ENCODE measurements at regions not wholly inside any gene's neighbourhood (a gene's known extent, or its start where the extent isn't known, plus 50 kb on each side); places are given as distances from the start of the nearest gene placed in this dataset.

DNA sequence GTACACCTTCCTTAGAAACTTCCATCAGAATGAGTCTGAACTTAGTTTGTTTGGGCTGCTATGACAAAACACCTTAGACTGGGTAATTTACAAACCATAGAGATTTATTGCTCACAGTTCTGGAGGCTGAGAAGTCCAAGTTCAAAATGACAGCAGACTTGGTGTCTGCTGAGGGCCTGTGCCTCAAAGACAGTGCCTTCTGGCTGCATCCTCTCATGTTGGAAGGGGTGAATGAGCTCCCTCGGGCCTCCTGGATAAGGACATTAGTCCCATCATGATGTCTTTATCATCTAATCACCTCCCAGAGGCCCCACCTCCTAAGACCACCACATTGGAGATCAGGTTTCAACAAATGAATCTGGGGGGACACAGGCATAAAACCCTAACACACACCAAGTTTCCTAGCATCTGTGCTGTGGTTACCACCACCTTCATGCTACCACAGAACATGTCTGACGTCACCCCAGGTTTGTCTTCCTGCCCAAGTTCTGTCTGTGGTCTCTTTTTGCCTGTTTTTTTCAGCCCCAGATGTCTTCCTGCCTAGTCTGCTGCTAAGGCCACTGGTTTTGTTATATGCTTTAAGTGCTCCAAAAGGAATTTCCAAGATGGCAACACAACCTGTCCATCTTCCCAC, 150.9 kb upstream of the COBL start:
- CTCF ChIA-PET = no interaction called here
- POLR2A ChIA-PET = no interaction called here
- DNase-seq (ENCODE audit: extremely low spot score) = no peak
- TF ChIP-seq, protein P1, sequence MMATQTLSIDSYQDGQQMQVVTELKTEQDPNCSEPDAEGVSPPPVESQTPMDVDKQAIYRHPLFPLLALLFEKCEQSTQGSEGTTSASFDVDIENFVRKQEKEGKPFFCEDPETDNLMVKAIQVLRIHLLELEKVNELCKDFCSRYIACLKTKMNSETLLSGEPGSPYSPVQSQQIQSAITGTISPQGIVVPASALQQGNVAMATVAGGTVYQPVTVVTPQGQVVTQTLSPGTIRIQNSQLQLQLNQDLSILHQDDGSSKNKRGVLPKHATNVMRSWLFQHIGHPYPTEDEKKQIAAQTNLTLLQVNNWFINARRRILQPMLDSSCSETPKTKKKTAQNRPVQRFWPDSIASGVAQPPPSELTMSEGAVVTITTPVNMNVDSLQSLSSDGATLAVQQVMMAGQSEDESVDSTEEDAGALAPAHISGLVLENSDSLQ (IDR thresholded peaks at IDR 0.05) = no peak

- no peak for TF ChIP-seq CTBP1 (IDR thresholded peaks at IDR 0.05; ENCODE audit: borderline replicate concordance)
- TF ChIP-seq SP1 (IDR thresholded peaks at IDR 0.05) = no peak
- TF ChIP-seq ARNT (IDR thresholded peaks at IDR 0.05) = no peak
- no peak for TF ChIP-seq ZNF384 (IDR thresholded peaks at IDR 0.05)
- no peak for DNase-seq (ENCODE audit: extremely low spot score)
- ChIA-PET CTCF (interaction anchor here (0.6 to 0.7 kb wide), 3 partner anchors 16 to 481 kb away, joined by 3 to 4 read pairs (median 3); no protein-coding TSS in a partner anchor), POLR2A (no interaction called here)
Measured at GRCh38 chr7:51459809-51460208, 143.2 kb upstream of the COBL start.

DNA sequence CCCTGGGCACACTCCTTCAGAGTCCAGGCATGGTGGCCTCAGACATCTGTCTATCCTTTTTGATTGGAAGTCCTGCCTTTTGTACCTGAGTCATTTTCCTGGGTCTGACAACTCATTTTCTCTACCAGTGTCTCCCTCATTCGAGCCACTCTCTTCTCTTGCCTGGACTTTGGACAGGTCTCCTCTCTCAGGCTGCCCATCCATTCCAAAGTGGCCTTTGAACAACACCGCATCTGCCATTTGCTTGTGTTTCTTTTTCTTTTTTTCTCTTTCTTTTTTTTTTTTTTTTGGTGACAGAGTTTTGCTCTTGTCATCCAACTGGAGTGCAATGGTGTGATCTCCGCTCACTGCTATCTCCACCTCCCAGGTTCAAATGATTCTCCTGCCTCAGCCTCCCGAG, 142.1 kb upstream of the COBL start:
- TF ChIP-seq FOXM1 (IDR thresholded peaks at IDR 0.05; ENCODE audit: borderline replicate concordance) = no peak
- TF ChIP-seq ELF4 (IDR thresholded peaks at IDR 0.05) = no peak
- no peak for TF ChIP-seq CTBP1 (IDR thresholded peaks at IDR 0.05; ENCODE audit: borderline replicate concordance)
- TF ChIP-seq LEF1 (IDR thresholded peaks at IDR 0.05; ENCODE audit: borderline replicate concordance) = no peak
- no peak for TF ChIP-seq TARDBP (IDR thresholded peaks at IDR 0.05)
- TF ChIP-seq NFRKB (IDR thresholded peaks at IDR 0.05) = no peak
- TF ChIP-seq SP1 (IDR thresholded peaks at IDR 0.05) = no peak
- no peak for TF ChIP-seq L3MBTL2 (conservative IDR thresholded peaks at IDR 0.05)
- no peak for TF ChIP-seq SUZ12 (IDR thresholded peaks at IDR 0.05)
- TF ChIP-seq, protein P1 (IDR thresholded peaks at IDR 0.05) = no peak
- no peak for TF ChIP-seq FOXA1 (IDR thresholded peaks at IDR 0.05)
- no peak for TF ChIP-seq HDGF (IDR thresholded peaks at IDR 0.05; ENCODE audit: borderline replicate concordance)
- no peak for TF ChIP-seq FOXK2 (IDR thresholded peaks at IDR 0.05)
- no peak for TF ChIP-seq ZNF384 (IDR thresholded peaks at IDR 0.05)
- no peak for TF ChIP-seq ARNT (IDR thresholded peaks at IDR 0.05)
- no peak for TF ChIP-seq BHLHE40 (IDR thresholded peaks at IDR 0.05; ENCODE audit: borderline replicate concordance)
- no peak for DNase-seq (ENCODE audit: extremely low spot score)
- ChIA-PET CTCF (no interaction called here), POLR2A (no interaction called here)

DNA sequence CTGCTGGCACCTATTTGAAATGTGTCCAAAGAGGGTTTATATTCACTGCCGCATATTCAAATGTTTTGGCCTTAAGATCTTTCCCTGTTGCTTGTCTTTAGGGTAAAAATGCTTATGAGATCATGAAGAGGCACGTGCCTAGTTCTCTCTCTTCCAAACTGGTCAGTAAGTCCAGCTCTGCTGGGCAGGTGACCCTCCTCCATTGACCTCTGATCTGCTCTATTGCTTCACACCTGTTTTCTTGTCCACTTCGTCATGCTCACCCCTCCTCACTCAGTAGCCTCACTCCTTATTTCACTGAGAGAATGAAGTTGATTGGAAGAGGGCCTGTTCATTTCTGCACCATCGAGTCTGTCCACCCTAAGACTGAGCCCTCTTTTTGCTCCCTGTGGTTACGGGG, 140.5 kb upstream of the COBL start:
- DNase-seq (ENCODE audit: extremely low spot score) = no peak
- TF ChIP-seq ELF4 (IDR thresholded peaks at IDR 0.05) (no peak), NFRKB (IDR thresholded peaks at IDR 0.05) (no peak), TARDBP (IDR thresholded peaks at IDR 0.05) (no peak), FOXK2 (IDR thresholded peaks at IDR 0.05) (no peak), HDGF (IDR thresholded peaks at IDR 0.05; ENCODE audit: borderline replicate concordance) (no peak), FOXM1 (IDR thresholded peaks at IDR 0.05; ENCODE audit: borderline replicate concordance) (no peak), SUZ12 (IDR thresholded peaks at IDR 0.05) (no peak), FOXA1 (IDR thresholded peaks at IDR 0.05) (no peak), BHLHE40 (IDR thresholded peaks at IDR 0.05; ENCODE audit: borderline replicate concordance) (no peak), LEF1 (IDR thresholded peaks at IDR 0.05; ENCODE audit: borderline replicate concordance) (no peak), SP1 (IDR thresholded peaks at IDR 0.05) (no peak), CTBP1 (IDR thresholded peaks at IDR 0.05; ENCODE audit: borderline replicate concordance) (no peak), ZNF384 (IDR thresholded peaks at IDR 0.05) (no peak), L3MBTL2 (conservative IDR thresholded peaks at IDR 0.05) (no peak), ARNT (IDR thresholded peaks at IDR 0.05) (no peak)
- TF ChIP-seq, protein P1 (IDR thresholded peaks at IDR 0.05) = no peak
- ChIA-PET CTCF (no interaction called here), POLR2A (no interaction called here)

DNA sequence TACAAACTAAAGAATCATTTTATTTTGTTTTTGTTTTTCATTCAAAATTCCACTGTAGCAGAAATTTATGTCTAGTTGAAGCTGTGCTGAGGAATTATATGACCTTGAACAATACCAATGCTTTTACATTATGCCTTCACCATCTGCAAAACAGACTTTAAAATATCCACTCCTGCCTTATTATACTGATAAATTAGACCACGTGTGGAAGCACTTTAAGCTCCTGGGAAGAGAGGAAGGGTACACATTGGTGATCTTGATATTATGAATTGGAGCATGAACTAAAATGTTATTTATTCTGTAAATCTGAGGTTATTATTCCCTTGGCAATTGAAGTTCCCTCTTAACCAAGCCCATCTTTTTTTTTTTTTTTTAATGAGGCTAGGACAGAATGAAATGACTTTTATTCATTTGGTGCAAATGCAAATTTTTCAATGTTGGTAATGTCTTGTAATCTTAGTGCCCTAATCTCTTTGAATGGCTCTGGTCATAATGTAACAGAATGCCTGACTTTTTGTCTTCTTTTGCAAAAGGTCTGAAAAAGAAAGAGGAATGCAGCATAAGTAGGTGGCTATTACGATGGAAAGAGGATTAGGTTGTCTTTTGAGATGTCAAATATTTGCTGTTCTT, 139.9 kb upstream of the COBL start:
- TF ChIP-seq LEF1 (IDR thresholded peaks at IDR 0.05; ENCODE audit: borderline replicate concordance) (no peak), FOXK2 (IDR thresholded peaks at IDR 0.05) (no peak), ARNT (IDR thresholded peaks at IDR 0.05) (no peak), SUZ12 (IDR thresholded peaks at IDR 0.05) (no peak), BHLHE40 (IDR thresholded peaks at IDR 0.05; ENCODE audit: borderline replicate concordance) (no peak), SP1 (IDR thresholded peaks at IDR 0.05) (no peak), CTBP1 (IDR thresholded peaks at IDR 0.05; ENCODE audit: borderline replicate concordance) (no peak), L3MBTL2 (conservative IDR thresholded peaks at IDR 0.05) (no peak), FOXM1 (IDR thresholded peaks at IDR 0.05; ENCODE audit: borderline replicate concordance) (no peak), TARDBP (IDR thresholded peaks at IDR 0.05) (no peak), ZNF384 (IDR thresholded peaks at IDR 0.05) (no peak), HDGF (IDR thresholded peaks at IDR 0.05; ENCODE audit: borderline replicate concordance) (no peak), FOXA1 (IDR thresholded peaks at IDR 0.05) (no peak), NFRKB (IDR thresholded peaks at IDR 0.05) (no peak), ELF4 (IDR thresholded peaks at IDR 0.05) (no peak)
- DNase-seq (ENCODE audit: extremely low spot score) = no peak
- CTCF ChIA-PET = no interaction called here
- POLR2A ChIA-PET = no interaction called here

DNA sequence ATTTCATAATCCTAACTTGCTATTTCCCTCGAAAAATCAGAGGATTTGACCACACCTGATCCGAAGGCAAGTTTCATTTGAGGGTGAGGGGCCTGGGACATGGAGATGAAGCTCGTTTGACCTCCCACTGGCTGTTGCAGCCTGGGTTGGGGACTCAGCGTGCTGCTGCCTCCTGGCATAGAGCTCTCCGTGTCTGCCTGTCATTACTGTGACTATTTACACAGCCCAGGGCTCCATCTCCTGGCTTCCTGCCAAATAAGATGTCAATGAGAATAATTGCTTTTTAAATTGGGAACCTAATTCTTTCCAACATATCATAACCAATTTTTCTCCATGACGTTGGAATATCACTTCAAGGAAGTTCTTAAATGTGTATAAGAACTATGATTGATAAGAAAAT, 139.3 kb upstream of the COBL start:
- CTCF ChIA-PET = no interaction called here
- DNase-seq (ENCODE audit: extremely low spot score) = no peak
- POLR2A ChIA-PET = no interaction called here
- TF ChIP-seq ARNT (IDR thresholded peaks at IDR 0.05) (no peak), ZNF384 (IDR thresholded peaks at IDR 0.05) (no peak), CTBP1 (IDR thresholded peaks at IDR 0.05; ENCODE audit: borderline replicate concordance) (no peak), FOXA1 (IDR thresholded peaks at IDR 0.05) (no peak), SUZ12 (IDR thresholded peaks at IDR 0.05) (no peak), L3MBTL2 (conservative IDR thresholded peaks at IDR 0.05) (no peak), FOXM1 (IDR thresholded peaks at IDR 0.05; ENCODE audit: borderline replicate concordance) (no peak), LEF1 (IDR thresholded peaks at IDR 0.05; ENCODE audit: borderline replicate concordance) (no peak), NFRKB (IDR thresholded peaks at IDR 0.05) (no peak), SP1 (IDR thresholded peaks at IDR 0.05) (no peak), ELF4 (IDR thresholded peaks at IDR 0.05) (no peak), FOXK2 (IDR thresholded peaks at IDR 0.05) (no peak), TARDBP (IDR thresholded peaks at IDR 0.05) (no peak), HDGF (IDR thresholded peaks at IDR 0.05; ENCODE audit: borderline replicate concordance) (no peak), BHLHE40 (IDR thresholded peaks at IDR 0.05; ENCODE audit: borderline replicate concordance) (no peak)
- TF ChIP-seq, protein P1 (IDR thresholded peaks at IDR 0.05) = no peak

All from HEK293T (cell line).